ENCODE measurements at regions not wholly inside any gene's neighbourhood (a gene's known extent, or its start where the extent isn't known, plus 50 kb on each side); places are given as distances from the start of the nearest gene placed in this dataset.

DNA sequence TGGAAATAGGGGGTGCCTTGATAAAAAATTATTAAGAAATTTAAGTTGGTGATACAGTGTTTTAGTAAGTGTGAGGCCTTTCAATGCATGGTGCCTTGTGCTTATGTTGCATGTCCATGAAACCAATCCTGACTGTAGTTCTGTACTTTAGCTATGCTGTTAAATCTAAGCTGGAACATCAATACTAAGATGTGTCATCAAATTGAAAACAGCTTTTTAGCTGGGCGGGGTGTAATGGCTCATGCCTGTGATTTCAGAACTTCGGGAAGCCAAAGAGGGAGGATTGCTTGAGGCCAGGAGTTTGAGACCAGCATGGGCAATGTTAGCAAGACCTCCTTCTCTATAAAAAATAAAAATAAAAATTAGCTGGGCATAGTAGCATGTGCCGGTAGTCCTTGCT is 930.3 kb upstream of the PCDH9 start:
- TF ChIP-seq TAF1 (IDR thresholded peaks at IDR 0.05; ENCODE audit: low read depth, low read length): no peak
- TF ChIP-seq POLR2AphosphoS5 (IDR thresholded peaks at IDR 0.05; ENCODE audit: low read depth, low read length): no peak
- TF ChIP-seq POLR2A (IDR thresholded peaks at IDR 0.05; ENCODE audit: low read depth, low read length): no peak
